ENCODE measurements at regions not wholly inside any gene's neighbourhood (a gene's known extent, or its start where the extent isn't known, plus 50 kb on each side); places are given as distances from the start of the nearest gene placed in this dataset.

GRCh38 chr6:18820725-18821124 lies 433.6 kb downstream of the RNF144B start:
- no peak overlapping the region for H3K4me3 ChIP-seq (replicated peaks in 1 of 2; ENCODE audit: low read depth in 1 of 2, low read length in 2 of 2)
- CTCF ChIA-PET, result no interaction called here
- H3K9me3 ChIP-seq (ENCODE audit: control insufficient read depth in 1 of 2, insufficient read depth in 1 of 2, low read depth in 1 of 2, low read length in 2 of 2), result peaks cover 14 to 24% of the 10 kb centered on the region in 2 experiments; a peak in 3 of 4 replicates
- TF ChIP-seq SP1 (IDR thresholded peaks at IDR 0.05; ENCODE audit: low read depth) (no peak), YY1 (IDR thresholded peaks at IDR 0.05; ENCODE audit: extremely low read depth, insufficient replicate concordance, low read depth, low read length) (no peak)
- ATAC-seq (no peak), DNase-seq (ENCODE audit: low read depth, low spot score) (no peak)
- no peaks in the 10 kb centered on the region for H3K36me3 ChIP-seq (ENCODE audit: control insufficient read depth in 1 of 2, insufficient read depth in 2 of 2, low read length in 2 of 2)
- no peak overlapping the region for H3K27ac ChIP-seq (ENCODE audit: low read depth, low read length)
- POLR2A ChIA-PET, result no interaction called here
- H3K9ac ChIP-seq (ENCODE audit: low read length), result no peak overlapping the region
- H3K27me3 ChIP-seq (ENCODE audit: insufficient read depth, low read length), result no peaks in the 10 kb centered on the region
- H3K4me1 ChIP-seq (ENCODE audit: control insufficient read depth in 1 of 2, insufficient read depth in 2 of 2, low read length in 2 of 2), result no peaks in the 10 kb centered on the region
- RAD21 ChIA-PET (ENCODE audit: low non-redundant PET in 1 of 2, low total read pairs in 2 of 2, uncharacterized antibody in 2 of 2, unreplicated experiment in 2 of 2), result no interaction called here
- no peak overlapping the region for H3K4me2 ChIP-seq (ENCODE audit: low read length)
- no peaks in the 10 kb centered on the region for H3K9me2 ChIP-seq (ENCODE audit: insufficient read depth)
- no peak overlapping the region for H2AFZ ChIP-seq (ENCODE audit: low read depth, low read length, poor library complexity, severe bottlenecking)
- H4K20me1 ChIP-seq (ENCODE audit: insufficient read depth), result no peaks in the 10 kb centered on the region
- H3K79me2 ChIP-seq (ENCODE audit: insufficient read depth, low read length), result no peaks in the 10 kb centered on the region
- BruUV-seq (replicated peaks), result no TSS peak
- intact Hi-C loops (cut with micrococcal nuclease), result loop anchor here (5.0 kb wide), 2 partner anchors 208 to 293 kb away; no protein-coding TSS in a partner anchor

GRCh38 chr6:18823782-18824386 lies 436.7 kb downstream of the RNF144B start:
- ATAC-seq, result no peak

More at GRCh38 chr6:18823782-18824386, 436.7 kb downstream of the RNF144B start:
- peaks cover 14 to 24% of the 10 kb centered on the region in 2 experiments; a peak in 3 of 4 replicates for H3K9me3 ChIP-seq (ENCODE audit: control insufficient read depth in 1 of 2, insufficient read depth in 1 of 2, low read depth in 1 of 2, low read length in 2 of 2)
- ChIA-PET CTCF (interaction anchor here (1.7 kb wide), 1 partner anchor 74 kb away, joined by 4 read pairs; no protein-coding TSS in a partner anchor), POLR2A (no interaction called here), RAD21 (ENCODE audit: low non-redundant PET in 1 of 2, low total read pairs in 2 of 2, uncharacterized antibody in 2 of 2, unreplicated experiment in 2 of 2) (no interaction called here)
- intact Hi-C loops (cut with micrococcal nuclease), result loop anchor here (5.0 kb wide), 2 partner anchors 212 to 297 kb away; no protein-coding TSS in a partner anchor
- no TSS peak for BruUV-seq (replicated peaks)
- DNase-seq (ENCODE audit: low read depth, low spot score), result peak; percentile 74
- H3K27me3 ChIP-seq (ENCODE audit: insufficient read depth, low read length), result no peaks in the 10 kb centered on the region
- no peak overlapping the region for H3K27ac ChIP-seq (ENCODE audit: low read depth, low read length)
- H3K79me2 ChIP-seq (ENCODE audit: insufficient read depth, low read length), result no peaks in the 10 kb centered on the region
- no peaks in the 10 kb centered on the region for H3K4me1 ChIP-seq (ENCODE audit: control insufficient read depth in 1 of 2, insufficient read depth in 2 of 2, low read length in 2 of 2)
- H3K9me2 ChIP-seq (ENCODE audit: insufficient read depth), result no peaks in the 10 kb centered on the region
- H4K20me1 ChIP-seq (ENCODE audit: insufficient read depth), result no peaks in the 10 kb centered on the region
- H3K4me2 ChIP-seq (ENCODE audit: low read length), result no peak overlapping the region
- TF ChIP-seq RAD21 (IDR thresholded peaks at IDR 0.05; ENCODE audit: low read depth) (peak; percentile 52), EZH2 (IDR thresholded peaks at IDR 0.05) (no peak), FOSL1 (IDR thresholded peaks at IDR 0.05; ENCODE audit: low read depth) (no peak), TCF7L2 (IDR thresholded peaks at IDR 0.05; ENCODE audit: borderline replicate concordance, extremely low read depth, insufficient read depth, insufficient read length) (no peak), EZH2phosphoT487 (IDR thresholded peaks at IDR 0.05; ENCODE audit: borderline replicate concordance) (no peak), CBX3 (IDR thresholded peaks at IDR 0.05; ENCODE audit: low read depth) (peak; percentile 97), ZFX (IDR thresholded peaks at IDR 0.05) (no peak), CTCF (IDR thresholded peaks at IDR 0.05 in 2 of 3, conservative IDR thresholded peaks at IDR 0.05 in 1 of 3; ENCODE audit: borderline replicate concordance in 1 of 3, insufficient read depth in 1 of 3, low read depth in 2 of 3, low read length in 2 of 3) (peak; percentile 33 to 87 (median 69); a peak in 5 of 6 replicates)
- H3K4me3 ChIP-seq (replicated peaks in 1 of 2; ENCODE audit: low read depth in 1 of 2, low read length in 2 of 2), result no peak overlapping the region
- no peak overlapping the region for H3K9ac ChIP-seq (ENCODE audit: low read length)
- no peaks in the 10 kb centered on the region for H3K36me3 ChIP-seq (ENCODE audit: control insufficient read depth in 1 of 2, insufficient read depth in 2 of 2, low read length in 2 of 2)
- no peak overlapping the region for H2AFZ ChIP-seq (ENCODE audit: low read depth, low read length, poor library complexity, severe bottlenecking)
